Small intestine (tissue), 7 donors: ENCODE measurements at regions not wholly inside any gene's neighbourhood (a gene's known extent, or its start where the extent isn't known, plus 50 kb on each side); places are given as distances from the start of the nearest gene placed in this dataset.

Experiments
- DNase-seq, 2 donors: peaks; one replicate each; pipeline versions ENCODE4 v3.0.0 to v3.0.0-alpha.2; 2013
- FAIRE-seq: peaks from 2 replicates; lab custom pipeline; 2012; peaks lifted over from hg19 to GRCh38; lab: Jason Lieb, UNC
- H3K27ac ChIP-seq, 3 donors: one replicate each; pipeline ENCODE4 v1.5.1; 2013; ENCODE audit warnings: low read length in 2 of 3, mild to moderate bottlenecking in 2 of 3, control low read depth in 1 of 3, inconsistent platforms in 1 of 3, low read depth in 1 of 3, moderate library complexity in 1 of 3
- H3K27me3 ChIP-seq, 3 donors: one replicate each; pipeline ENCODE4 v1.6.1; 2013; ENCODE audit warnings: low read length in 3 of 3, inconsistent platforms in 1 of 3; ENCODE audit not compliant: control insufficient read depth in 3 of 3, insufficient read depth in 3 of 3
- H3K36me3 ChIP-seq, 3 donors: one replicate each; pipeline ENCODE4 v1.6.1; 2013; ENCODE audit warnings: low read length in 3 of 3, inconsistent platforms in 1 of 3, low read depth in 1 of 3, mild to moderate bottlenecking in 1 of 3, moderate library complexity in 1 of 3; ENCODE audit not compliant: control insufficient read depth in 3 of 3, insufficient read depth in 2 of 3
- H3K4me1 ChIP-seq, 3 donors: one replicate each; pipeline ENCODE4 v1.6.1; 2013; ENCODE audit warnings: low read length in 2 of 3, inconsistent platforms in 1 of 3, low read depth in 1 of 3, mild to moderate bottlenecking in 1 of 3, moderate library complexity in 1 of 3; ENCODE audit not compliant: control insufficient read depth in 3 of 3, insufficient read depth in 2 of 3
- H3K4me3 ChIP-seq, 3 donors: one replicate each; pipeline ENCODE4 v1.5.1; 2013; ENCODE audit warnings: low read length in 3 of 3, control low read depth in 1 of 3, inconsistent platforms in 1 of 3, low read depth in 1 of 3, mild to moderate bottlenecking in 1 of 3, moderate library complexity in 1 of 3
- H3K9me3 ChIP-seq, 2 donors: one replicate each; pipeline ENCODE4 v1.6.1; 2013; ENCODE audit warnings: low read depth in 1 of 2, low read length in 1 of 2; ENCODE audit not compliant: control insufficient read depth in 2 of 2, insufficient read depth in 1 of 2
- WGBS, 3 donors: extraction: QIAGEN DNeasy Blood & Tissue Kit; methylation state at CpG; one replicate each; pipeline ENCODE4 v1.1.7; 2013; 5-methylcytosine and 5-hydroxymethylcytosine counted together
- donor health status: healthy with polysubstance abuse.
- donor health status: control.
- donor health status: control.
- donor health status: Bipolar disorder and iron deficiency.
- donor health status: healthy.

DNA sequence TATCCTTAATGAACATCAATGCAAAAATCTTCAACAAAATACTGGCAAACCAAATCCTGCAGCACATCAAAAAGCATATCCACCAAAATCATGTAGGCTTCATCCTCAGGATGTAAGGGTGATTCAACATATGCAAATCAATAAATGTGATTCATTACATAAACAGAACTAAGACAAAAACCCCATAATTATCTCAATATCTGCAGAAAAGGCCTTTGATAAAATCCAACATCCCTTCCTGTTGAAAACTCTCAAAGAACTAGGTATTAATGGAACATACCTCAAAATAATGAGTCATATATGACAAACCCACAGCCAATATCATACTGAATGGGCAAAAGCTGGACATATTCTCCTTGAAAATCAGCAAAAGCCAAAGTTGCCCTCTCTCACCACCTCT lies 54.6 kb upstream of the DEPDC1 start:
- DNase-seq (no peak), FAIRE-seq (no peak)
- Histone ChIP-seq H3K27ac (no peak overlapping the region), H3K4me1 (no peaks in the 10 kb centered on the region), H3K4me3 (no peak overlapping the region), H3K27me3 (no peaks in the 10 kb centered on the region), H3K9me3 (peaks cover 0 to 9% of the 10 kb centered on the region in 2 donors), H3K36me3 (no peaks in the 10 kb centered on the region)

DNA sequence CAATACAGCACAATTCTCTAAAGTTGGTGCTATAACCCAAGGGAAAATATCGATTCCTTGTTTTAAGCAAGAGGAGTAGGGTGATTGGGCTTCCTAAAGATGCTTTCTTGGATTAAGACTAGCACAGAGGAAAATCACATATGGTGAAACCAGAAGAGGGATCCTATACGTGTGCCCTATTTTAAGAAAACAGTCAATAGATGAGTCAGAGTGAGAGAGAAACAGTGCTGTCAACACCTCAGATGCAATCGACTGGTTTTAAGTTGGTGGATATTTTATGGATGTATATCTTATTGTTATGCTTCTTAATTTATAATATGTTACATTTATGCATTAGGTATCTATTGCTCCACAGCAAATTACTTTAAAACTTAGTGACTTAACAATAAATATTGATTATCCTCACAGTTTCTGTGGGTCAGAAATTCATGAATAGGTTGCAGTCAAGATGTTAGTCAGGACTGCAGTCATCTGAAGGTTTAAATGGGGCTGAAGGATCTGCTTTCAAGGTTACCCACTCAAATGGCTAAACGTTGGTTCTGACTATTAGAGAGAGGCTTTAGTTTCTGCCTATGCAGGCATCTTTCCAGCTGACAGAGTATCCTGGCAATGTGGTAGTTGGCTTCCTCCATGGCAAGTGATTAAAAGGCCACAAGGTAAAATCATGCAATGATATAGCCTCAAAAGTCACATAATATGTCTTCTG lies 61.6 kb upstream of the DEPDC1 start:
- Histone ChIP-seq H3K36me3 (no peaks in the 10 kb centered on the region), H3K4me1 (no peaks in the 10 kb centered on the region), H3K9me3 (peaks cover 0 to 6% of the 10 kb centered on the region in 2 donors), H3K27me3 (no peaks in the 10 kb centered on the region), H3K4me3 (no peak overlapping the region), H3K27ac (no peak overlapping the region)
- FAIRE-seq (no peak), DNase-seq (no peak)
- 45 to 57% (median 46%) methylated on average over 4 of the region's 4 CpGs for WGBS, 3 donors

DNA sequence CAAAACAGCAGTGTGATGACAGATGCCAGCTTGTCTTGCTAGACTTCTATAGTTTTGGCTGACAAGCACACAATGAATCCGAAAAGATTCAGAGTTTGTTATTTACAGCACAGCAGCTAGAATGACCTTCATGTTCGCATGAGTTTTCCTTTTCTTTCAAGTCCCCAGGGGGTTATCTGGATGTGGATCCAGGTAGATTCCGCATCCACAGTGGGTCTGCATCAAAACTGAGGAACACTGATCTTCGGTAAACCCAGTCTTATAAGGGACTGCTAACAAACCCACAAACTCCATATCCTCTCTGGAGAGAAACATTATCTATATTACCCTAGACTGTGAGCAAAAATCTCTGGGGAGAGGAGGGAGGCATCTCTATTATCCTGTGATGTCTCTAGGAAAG lies 69.0 kb upstream of the DEPDC1 start:
- 36 to 53% (median 39%) methylated on average over 4 of the region's 4 CpGs for WGBS, 3 donors
- no peak overlapping the region for H3K27ac ChIP-seq
- no peak for FAIRE-seq

DNA sequence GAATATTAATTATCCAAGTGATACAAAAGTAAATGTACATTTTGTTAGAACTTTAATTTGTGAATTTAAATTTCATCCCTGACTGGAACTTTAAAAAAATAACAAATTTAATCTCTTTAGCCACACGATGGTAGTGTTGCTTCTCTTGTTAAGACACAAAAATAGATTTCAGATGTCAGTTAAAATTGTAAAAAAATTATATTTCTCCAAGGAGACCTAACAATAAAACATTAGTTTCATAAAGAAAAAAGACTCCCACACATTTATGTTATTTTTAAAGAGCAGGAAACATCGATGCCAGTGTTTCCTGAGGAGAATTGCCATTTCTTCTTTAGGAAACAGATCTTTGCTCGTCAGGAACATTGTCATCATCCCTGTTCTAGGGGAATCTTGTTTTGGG lies 74.0 kb upstream of the DEPDC1 start:
- WGBS, 3 donors, result 37 to 51% (median 39%) methylated on average over 3 of the region's 3 CpGs
- FAIRE-seq (no peak), DNase-seq (no peak)
- no peaks in the 10 kb centered on the region for H3K9me3 ChIP-seq
- no peak overlapping the region for H3K27ac ChIP-seq
- no peaks in the 10 kb centered on the region for H3K36me3 ChIP-seq
- H3K4me3 ChIP-seq, result no peak overlapping the region
- H3K4me1 ChIP-seq, result no peaks in the 10 kb centered on the region
- H3K27me3 ChIP-seq, result no peaks in the 10 kb centered on the region

More for the DNA sequence above, 69.0 kb upstream of the DEPDC1 start:
- no peaks in the 10 kb centered on the region for H3K36me3 ChIP-seq
- H3K9me3 ChIP-seq, result no peaks in the 10 kb centered on the region
- H3K27me3 ChIP-seq, result no peaks in the 10 kb centered on the region
- no peak for DNase-seq
- no peak overlapping the region for H3K4me3 ChIP-seq
- H3K4me1 ChIP-seq, result no peaks in the 10 kb centered on the region

DNA sequence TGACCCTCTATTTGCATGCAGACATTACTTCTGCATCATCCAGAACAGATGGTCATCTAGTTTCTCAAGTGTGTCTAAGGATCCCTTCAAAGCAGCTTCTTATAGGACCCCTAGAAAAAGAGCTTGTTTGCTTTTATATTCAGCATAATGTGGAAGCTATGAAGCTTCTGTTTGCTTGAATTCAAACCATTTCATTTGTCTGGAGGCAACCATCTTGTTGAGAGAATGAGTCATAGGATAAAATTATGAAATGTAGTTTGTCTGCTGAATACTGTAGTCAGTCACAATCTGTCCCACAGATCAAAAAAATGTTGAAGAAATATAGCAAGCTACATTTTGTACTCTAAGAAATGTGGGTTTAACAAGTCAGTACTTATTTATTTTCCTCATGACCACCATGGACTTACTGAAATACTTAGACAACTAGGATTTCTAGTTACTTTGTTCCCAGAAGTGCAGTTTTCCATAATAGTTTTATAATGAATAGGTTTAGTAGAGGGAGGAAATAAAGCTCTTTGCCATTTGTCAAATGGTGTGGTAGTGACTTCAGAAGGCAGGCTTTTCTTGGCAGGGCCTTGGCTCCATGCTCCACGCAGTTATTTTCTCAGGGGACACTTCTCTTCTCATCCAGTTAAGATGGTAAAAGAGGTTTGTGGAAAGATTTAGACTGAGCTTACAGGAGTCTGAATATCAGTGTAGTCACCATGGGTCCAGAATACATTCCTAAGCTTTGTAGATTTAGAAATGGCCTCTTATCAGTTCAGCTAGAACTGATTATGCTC lies 74.8 kb upstream of the DEPDC1 start:
- no peak overlapping the region for H3K4me3 ChIP-seq
- no peak overlapping the region for H3K27ac ChIP-seq
- FAIRE-seq (no peak), DNase-seq (no peak)
- no peaks in the 10 kb centered on the region for H3K4me1 ChIP-seq
- H3K9me3 ChIP-seq, result no peaks in the 10 kb centered on the region
- no peaks in the 10 kb centered on the region for H3K27me3 ChIP-seq
- no peaks in the 10 kb centered on the region for H3K36me3 ChIP-seq
- WGBS, 3 donors, result 58 to 81% (median 65%) methylated on average over 1 of the region's 1 CpG

DNA sequence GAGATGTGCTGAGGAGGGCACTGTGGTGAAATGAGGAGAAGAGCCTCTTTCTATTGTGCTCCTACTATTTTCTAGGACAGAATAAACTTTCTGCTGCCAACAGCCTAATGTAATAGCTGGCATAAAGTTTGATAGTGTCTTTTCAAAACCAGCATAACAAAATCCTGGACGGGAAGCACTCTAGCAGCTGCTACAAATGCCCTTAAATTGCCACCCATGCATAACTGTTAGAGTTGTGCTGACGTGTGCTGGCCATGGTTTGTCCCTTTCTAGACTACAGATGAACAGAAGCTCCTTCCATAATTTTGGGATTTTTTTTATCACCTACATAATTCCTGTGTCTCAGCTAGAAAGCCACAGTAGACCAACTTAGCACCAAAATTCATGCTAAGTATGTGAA lies 88.5 kb upstream of the DEPDC1 start:
- DNase-seq (no peak), FAIRE-seq (no peak)
- H3K4me1 ChIP-seq, result no peaks in the 10 kb centered on the region
- no peak overlapping the region for H3K27ac ChIP-seq
- WGBS, 3 donors, result 57 to 66% (median 65%) methylated on average over 2 of the region's 2 CpGs
- no peaks in the 10 kb centered on the region for H3K36me3 ChIP-seq
- no peaks in the 10 kb centered on the region for H3K9me3 ChIP-seq
- H3K4me3 ChIP-seq, result no peak overlapping the region
- no peaks in the 10 kb centered on the region for H3K27me3 ChIP-seq

DNA sequence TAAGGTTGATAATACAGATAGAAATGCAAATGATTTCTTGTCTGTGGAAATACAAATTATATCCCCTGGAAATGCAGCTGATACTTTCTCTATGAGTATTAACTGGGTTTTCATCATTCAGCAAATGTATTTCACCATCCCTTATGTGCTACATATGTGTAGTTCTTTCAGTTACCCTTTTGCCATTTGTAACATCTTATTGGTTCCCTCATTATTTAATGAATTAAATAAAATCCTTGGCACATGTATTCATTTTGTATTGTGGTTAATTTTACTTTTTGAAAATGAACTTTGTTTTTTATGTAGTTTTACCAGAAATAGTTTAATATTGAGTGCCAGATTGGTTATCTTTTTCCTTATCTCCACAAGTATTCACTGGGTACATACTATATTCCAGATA lies 89.9 kb upstream of the DEPDC1 start:
- DNase-seq (no peak), FAIRE-seq (no peak)
- Histone ChIP-seq H3K4me3 (no peak overlapping the region), H3K36me3 (no peaks in the 10 kb centered on the region), H3K9me3 (no peaks in the 10 kb centered on the region), H3K27ac (no peak overlapping the region), H3K4me1 (no peaks in the 10 kb centered on the region), H3K27me3 (no peaks in the 10 kb centered on the region)

DNA sequence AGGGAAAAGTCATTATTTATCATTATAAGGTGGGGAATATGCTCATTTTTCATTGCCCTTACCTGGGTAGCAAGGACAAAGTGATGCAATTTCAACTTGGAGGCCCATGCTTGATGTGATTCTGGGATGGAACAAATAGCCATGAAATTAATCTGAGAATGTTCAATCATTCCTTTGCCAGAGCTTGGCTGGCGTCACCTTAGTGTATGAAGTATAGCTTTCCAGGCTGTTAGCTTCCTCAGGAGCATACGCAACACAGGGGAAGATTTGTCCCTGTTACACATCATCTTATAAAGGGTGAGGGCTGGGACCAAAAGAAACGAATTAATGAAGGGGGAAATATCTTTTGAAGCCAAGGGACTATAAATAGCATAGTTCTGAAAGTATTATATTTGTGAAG lies 91.4 kb upstream of the DEPDC1 start:
- FAIRE-seq, result no peak
- Histone ChIP-seq H3K36me3 (no peaks in the 10 kb centered on the region), H3K27me3 (no peaks in the 10 kb centered on the region), H3K4me3 (no peak overlapping the region), H3K4me1 (no peaks in the 10 kb centered on the region), H3K27ac (no peak overlapping the region), H3K9me3 (no peaks in the 10 kb centered on the region)
- DNase-seq, result no peak
- WGBS, 3 donors, result 58 to 62% (median 60%) methylated on average over 3 of the region's 3 CpGs
